Testis (tissue), 2 donors: ENCODE measurements at regions not wholly inside any gene's neighbourhood (a gene's known extent, or its start where the extent isn't known, plus 50 kb on each side); places are given as distances from the start of the nearest gene placed in this dataset.

ENCODE experiments used
- CTCF ChIP-seq, 3 experiments: fragments of 450-650 bp in 2 of 3; fragments of 200-600 bp in 1 of 3; sonication (generic) in 1 of 3; IDR thresholded peaks; one replicate each; pipeline ENCODE4 v1.5.1; 2016 to 2019; ENCODE audit warnings: antibody characterized with exemption in 3 of 3, mild to moderate bottlenecking in 2 of 3, moderate library complexity in 1 of 3
- POLR2A ChIP-seq: fragments of 450-650 bp; IDR thresholded peaks from one replicate; pipeline ENCODE4 v1.6.1; 2017; ENCODE audit warnings: antibody characterized with exemption, mild to moderate bottlenecking, moderate library complexity

GRCh38 chr4:17068392-17068791, 169.9 kb upstream of the LDB2 start:
- TF ChIP-seq POLR2A (no peak), CTCF (IDR thresholded peaks at IDR 0.05) (no peak)
